ENCODE measurements at regions not wholly inside any gene's neighbourhood (a gene's known extent, or its start where the extent isn't known, plus 50 kb on each side); places are given as distances from the start of the nearest gene placed in this dataset.
"Not testable (repeated sequence)": the region's sequence is repeated elsewhere in the genome, so short reads cannot be mapped to it uniquely, and the experiment has no call there.

GRCh38 chr11:38894201-38894600 is 2296.2 kb upstream of the RAG2 start:
- CTCF ChIA-PET, H3K36me3 Mint-ChIP-seq, DNase-seq: not testable (repeated sequence)

GRCh38 chr11:38884145-38884865 is 2286.3 kb upstream of the RAG2 start:
- POLR2A ChIA-PET: no interaction called here
- Mint-ChIP-seq H3K27me3 (peaks cover 0 to 2% of the 10 kb centered on the region in 2 donors), H3K36me3 (no peaks in the 10 kb centered on the region), H3K27ac (no peak overlapping the region), H3K9me3 (peaks cover 1 to 11% (median 5%) of the 10 kb centered on the region in 5 donors), H3K4me3 (no peak overlapping the region), H3K4me1 (no peaks in the 10 kb centered on the region)
- H3K36me3 ChIP-seq (ENCODE audit: insufficient read depth, low read length): no peaks in the 10 kb centered on the region
- no peak for DNase-seq
- H3K27ac ChIP-seq (ENCODE audit: low read depth, low read length): no peak overlapping the region
- CTCF ChIA-PET: no interaction called here
- H3K4me1 ChIP-seq (ENCODE audit: insufficient read depth, low read length): no peaks in the 10 kb centered on the region
- H3K9me3 ChIP-seq (ENCODE audit: low read length): no peaks in the 10 kb centered on the region
- no peak overlapping the region for H3K4me3 ChIP-seq (ENCODE audit: low read length)
- H3K27me3 ChIP-seq (ENCODE audit: insufficient read depth, low read length, poor library complexity, severe bottlenecking): no peaks in the 10 kb centered on the region

More at GRCh38 chr11:38894201-38894600, 2296.2 kb upstream of the RAG2 start:
- H3K36me3 ChIP-seq (ENCODE audit: insufficient read depth, low read length); H3K9me3 ChIP-seq (ENCODE audit: low read length); H3K4me1 ChIP-seq (ENCODE audit: insufficient read depth, low read length); H3K27me3 Mint-ChIP-seq; POLR2A ChIA-PET; H3K4me1 Mint-ChIP-seq; H3K27ac ChIP-seq (ENCODE audit: low read depth, low read length); H3K4me3 ChIP-seq (ENCODE audit: low read length); H3K4me3 Mint-ChIP-seq; H3K27ac Mint-ChIP-seq; H3K27me3 ChIP-seq (ENCODE audit: insufficient read depth, low read length, poor library complexity, severe bottlenecking): not testable (repeated sequence)
- H3K9me3 Mint-ChIP-seq: peaks cover 8 to 25% (median 13%) of the 10 kb centered on the region in 5 donors

GRCh38 chr11:38867338-38867737 is 2269.3 kb upstream of the RAG2 start:
- H3K27ac Mint-ChIP-seq: no peak overlapping the region
- no peak overlapping the region for H3K27ac ChIP-seq (ENCODE audit: low read depth, low read length)
- H3K27me3 ChIP-seq (ENCODE audit: insufficient read depth, low read length, poor library complexity, severe bottlenecking): no peaks in the 10 kb centered on the region
- no peak overlapping the region for H3K4me3 Mint-ChIP-seq
- no peaks in the 10 kb centered on the region for H3K36me3 Mint-ChIP-seq
- no peaks in the 10 kb centered on the region for H3K4me1 ChIP-seq (ENCODE audit: insufficient read depth, low read length)
- H3K4me1 Mint-ChIP-seq: no peaks in the 10 kb centered on the region
- H3K9me3 Mint-ChIP-seq: peaks cover 17 to 41% (median 23%) of the 10 kb centered on the region in 5 donors
- no peak overlapping the region for H3K4me3 ChIP-seq (ENCODE audit: low read length)
- H3K9me3 ChIP-seq (ENCODE audit: low read length): no peaks in the 10 kb centered on the region
- H3K36me3 ChIP-seq (ENCODE audit: insufficient read depth, low read length): no peaks in the 10 kb centered on the region
- H3K27me3 Mint-ChIP-seq: no peaks in the 10 kb centered on the region
- ChIA-PET POLR2A (no interaction called here), CTCF (no interaction called here)
- DNase-seq: no peak

- no peaks in the 10 kb centered on the region for H3K36me3 ChIP-seq (ENCODE audit: insufficient read depth, low read length)
- Mint-ChIP-seq H3K9me3 (peaks cover 22 to 48% (median 26%) of the 10 kb centered on the region in 5 donors), H3K36me3 (no peaks in the 10 kb centered on the region), H3K27me3 (no peaks in the 10 kb centered on the region), H3K4me1 (no peaks in the 10 kb centered on the region), H3K27ac (no peak overlapping the region), H3K4me3 (no peak overlapping the region)
- no peaks in the 10 kb centered on the region for H3K4me1 ChIP-seq (ENCODE audit: insufficient read depth, low read length)
- ChIA-PET POLR2A (no interaction called here), CTCF (no interaction called here)
- no peak for DNase-seq
- no peak overlapping the region for H3K4me3 ChIP-seq (ENCODE audit: low read length)
- no peaks in the 10 kb centered on the region for H3K9me3 ChIP-seq (ENCODE audit: low read length)
- no peak overlapping the region for H3K27ac ChIP-seq (ENCODE audit: low read depth, low read length)
- no peaks in the 10 kb centered on the region for H3K27me3 ChIP-seq (ENCODE audit: insufficient read depth, low read length, poor library complexity, severe bottlenecking)
These were observed 2267.9 kb upstream of the RAG2 start for GRCh38 chr11:38865922-38866321.

GRCh38 chr11:38842991-38843390 is 2245.0 kb upstream of the RAG2 start:
- H3K27ac ChIP-seq (ENCODE audit: low read depth, low read length): no peak overlapping the region
- Mint-ChIP-seq H3K27ac (no peak overlapping the region), H3K27me3 (peaks cover 0 to 1% of the 10 kb centered on the region in 2 donors), H3K9me3 (peaks cover 6 to 22% (median 12%) of the 10 kb centered on the region in 5 donors), H3K36me3 (peaks cover 0 to 2% (median 0%) of the 10 kb centered on the region in 3 donors), H3K4me3 (no peak overlapping the region), H3K4me1 (no peaks in the 10 kb centered on the region)
- H3K27me3 ChIP-seq (ENCODE audit: insufficient read depth, low read length, poor library complexity, severe bottlenecking): no peaks in the 10 kb centered on the region
- POLR2A ChIA-PET: no interaction called here
- no peaks in the 10 kb centered on the region for H3K4me1 ChIP-seq (ENCODE audit: insufficient read depth, low read length)
- no peaks in the 10 kb centered on the region for H3K9me3 ChIP-seq (ENCODE audit: low read length)
- CTCF ChIA-PET: no interaction called here
- no peaks in the 10 kb centered on the region for H3K36me3 ChIP-seq (ENCODE audit: insufficient read depth, low read length)
- no peak overlapping the region for H3K4me3 ChIP-seq (ENCODE audit: low read length)
- DNase-seq: no peak

GRCh38 chr11:38839071-38839470 is 2241.0 kb upstream of the RAG2 start:
- Mint-ChIP-seq H3K27me3 (peaks cover 0 to 1% of the 10 kb centered on the region in 2 donors), H3K9me3 (peaks cover 5 to 20% (median 8%) of the 10 kb centered on the region in 5 donors), H3K4me1 (no peaks in the 10 kb centered on the region), H3K27ac (no peak overlapping the region), H3K36me3 (no peaks in the 10 kb centered on the region), H3K4me3 (no peak overlapping the region)
- POLR2A ChIA-PET: no interaction called here
- H3K27me3 ChIP-seq (ENCODE audit: insufficient read depth, low read length, poor library complexity, severe bottlenecking): no peaks in the 10 kb centered on the region
- H3K27ac ChIP-seq (ENCODE audit: low read depth, low read length): no peak overlapping the region
- H3K4me1 ChIP-seq (ENCODE audit: insufficient read depth, low read length): no peaks in the 10 kb centered on the region
- DNase-seq: no peak
- no peak overlapping the region for H3K4me3 ChIP-seq (ENCODE audit: low read length)
- H3K36me3 ChIP-seq (ENCODE audit: insufficient read depth, low read length): no peaks in the 10 kb centered on the region
- H3K9me3 ChIP-seq (ENCODE audit: low read length): no peaks in the 10 kb centered on the region
- CTCF ChIA-PET: no interaction called here

GRCh38 chr11:38835966-38836365 is 2237.9 kb upstream of the RAG2 start:
- Mint-ChIP-seq H3K4me1 (no peaks in the 10 kb centered on the region), H3K27me3 (no peaks in the 10 kb centered on the region), H3K9me3 (peaks cover 1 to 32% (median 8%) of the 10 kb centered on the region in 5 donors), H3K4me3 (no peak overlapping the region), H3K36me3 (no peaks in the 10 kb centered on the region), H3K27ac (no peak overlapping the region)
- DNase-seq: no peak
- no peak overlapping the region for H3K4me3 ChIP-seq (ENCODE audit: low read length)
- ChIA-PET CTCF (no interaction called here), POLR2A (no interaction called here)
- no peaks in the 10 kb centered on the region for H3K4me1 ChIP-seq (ENCODE audit: insufficient read depth, low read length)
- no peaks in the 10 kb centered on the region for H3K9me3 ChIP-seq (ENCODE audit: low read length)
- H3K36me3 ChIP-seq (ENCODE audit: insufficient read depth, low read length): no peaks in the 10 kb centered on the region
- H3K27ac ChIP-seq (ENCODE audit: low read depth, low read length): no peak overlapping the region
- H3K27me3 ChIP-seq (ENCODE audit: insufficient read depth, low read length, poor library complexity, severe bottlenecking): no peaks in the 10 kb centered on the region

- no peaks in the 10 kb centered on the region for H3K36me3 ChIP-seq (ENCODE audit: insufficient read depth, low read length)
- no peaks in the 10 kb centered on the region for H3K27me3 ChIP-seq (ENCODE audit: insufficient read depth, low read length, poor library complexity, severe bottlenecking)
- peaks cover 3% of the 10 kb centered on the region for H3K9me3 ChIP-seq (ENCODE audit: low read length)
- no peak overlapping the region for H3K27ac ChIP-seq (ENCODE audit: low read depth, low read length)
- DNase-seq: no peak
- Mint-ChIP-seq H3K27ac (no peak overlapping the region), H3K4me3 (no peak overlapping the region), H3K27me3 (no peaks in the 10 kb centered on the region), H3K36me3 (no peaks in the 10 kb centered on the region), H3K4me1 (no peaks in the 10 kb centered on the region), H3K9me3 (peaks cover 25 to 47% (median 40%) of the 10 kb centered on the region in 5 donors)
- CTCF ChIA-PET: no interaction called here
- POLR2A ChIA-PET: no interaction called here
- no peak overlapping the region for H3K4me3 ChIP-seq (ENCODE audit: low read length)
- no peaks in the 10 kb centered on the region for H3K4me1 ChIP-seq (ENCODE audit: insufficient read depth, low read length)
These were observed 2226.5 kb upstream of the RAG2 start for GRCh38 chr11:38824573-38824972.

Data from CD8-positive, alpha-beta memory T cell (primary cell).